Stimulated activated CD4-positive, alpha-beta T cell treated with anti-CD3 and anti-CD28 coated beads, Interleukin-2, amount 100 ng/mL, for 24 hours (primary cell): ENCODE measurements at regions not wholly inside any gene's neighbourhood (a gene's known extent, or its start where the extent isn't known, plus 50 kb on each side); places are given as distances from the start of the nearest gene placed in this dataset.
"Not testable (repeated sequence)": the region's sequence is repeated elsewhere in the genome, so short reads cannot be mapped to it uniquely, and the experiment has no call there.

Source experiments
- DNase-seq, 2 donors: peaks; one replicate each; pipeline ENCODE4 v3.0.0-alpha.2; 2020

- DNase-seq = not testable (repeated sequence)
These were observed 59.0 kb upstream of the ATXN3L start for GRCh38 chrX:13378562-13379518.

- DNase-seq = no peak
These were observed 57.7 kb upstream of the ATXN3L start for GRCh38 chrX:13377550-13377934.

- DNase-seq = no peak
These were observed 57.1 kb upstream of the ATXN3L start for GRCh38 chrX:13376857-13377549.

GRCh38 chrX:13375596-13375995 is 55.7 kb upstream of the ATXN3L start:
- not testable (repeated sequence) for DNase-seq

- DNase-seq = no peak
These were observed 54.5 kb upstream of the ATXN3L start for GRCh38 chrX:13374364-13374763.

GRCh38 chrX:13373431-13374187 is 53.8 kb upstream of the ATXN3L start:
- DNase-seq = no peak

- no peak for DNase-seq
These were observed 53.2 kb upstream of the ATXN3L start for GRCh38 chrX:13373027-13373426.

- no peak for DNase-seq
These were observed 52.5 kb upstream of the ATXN3L start for GRCh38 chrX:13372203-13372980.

- DNase-seq = no peak
These were observed 51.3 kb upstream of the ATXN3L start for GRCh38 chrX:13371186-13371585.

GRCh38 chrX:13370713-13371112 is 50.9 kb upstream of the ATXN3L start:
- no peak for DNase-seq
